NCI-H2171 treated with DMSO at 0.1 percent for 48 hours (cell line): ENCODE measurements at regions not wholly inside any gene's neighbourhood (a gene's known extent, or its start where the extent isn't known, plus 50 kb on each side); places are given as distances from the start of the nearest gene placed in this dataset.

Source experiments
- DNase-seq: peaks from one replicate; lab custom pipeline; 2025; lab: John Stamatoyannopoulos, UW

- no peak for DNase-seq
These were observed 58.7 kb upstream of the ZFR start for GRCh38 chr5:32503261-32503660.

- no peak for DNase-seq
These were observed 56.8 kb upstream of the ZFR start for GRCh38 chr5:32501071-32502002.

- DNase-seq: no peak
These were observed 55.6 kb upstream of the ZFR start for GRCh38 chr5:32500181-32500580.

GRCh38 chr5:32499261-32499660 lies 54.7 kb upstream of the ZFR start:
- DNase-seq: no peak

- DNase-seq: no peak
These were observed 53.9 kb upstream of the ZFR start for GRCh38 chr5:32498484-32498883.

- DNase-seq: no peak
These were observed 51.6 kb upstream of the ZFR start for GRCh38 chr5:32496104-32496503.

- DNase-seq: no peak
These were observed 50.3 kb upstream of the ZFR start for GRCh38 chr5:32494827-32495226.
